WERI-Rb-1 (cell line): ENCODE measurements at regions not wholly inside any gene's neighbourhood (a gene's known extent, or its start where the extent isn't known, plus 50 kb on each side); places are given as distances from the start of the nearest gene placed in this dataset.

Experiments used
- DNase-seq: peaks from one replicate; pipeline ENCODE4 v3.0.0-alpha.2; 2020
- H3K27ac ChIP-seq: fragments of 250-450 bp; sonication (Bioruptor Pico); 2 replicates; pipeline ENCODE4 v1.5.1; 2020; ENCODE audit warnings: mild to moderate bottlenecking, moderate library complexity
- H3K27me3 ChIP-seq: fragments of 250-450 bp; sonication (Bioruptor Pico); 2 replicates; pipeline ENCODE4 v1.5.1; 2021; ENCODE audit warnings: mild to moderate bottlenecking, low read depth, moderate library complexity; ENCODE audit not compliant: insufficient read depth, severe bottlenecking
- H3K36me3 ChIP-seq: fragments of 250-450 bp; sonication (Bioruptor Pico); 2 replicates; pipeline ENCODE4 v1.5.1; 2020; ENCODE audit warnings: mild to moderate bottlenecking, moderate library complexity
- H3K4me3 ChIP-seq: 2 replicates; pipeline ENCODE4 v1.5.1; 2011; ENCODE audit warnings: low read depth, mild to moderate bottlenecking, control low read depth, low read length
- H3K9me3 ChIP-seq: fragments of 250-450 bp; sonication (Bioruptor Pico); 2 replicates; pipeline ENCODE4 v1.5.1; 2021; ENCODE audit warnings: mild to moderate bottlenecking, moderate library complexity; ENCODE audit not compliant: severe bottlenecking
- CTCF ChIP-seq: IDR thresholded peaks from 2 replicates; pipeline ENCODE4 v1.5.1; 2011; ENCODE audit warnings: low read depth, mild to moderate bottlenecking, control low read depth, inconsistent platforms, low read length

GRCh38 chr4:3675251-3676115, 90.7 kb upstream of the ADRA2C start:
- Histone ChIP-seq H3K27ac (no peak overlapping the region), H3K27me3 (no peaks in the 10 kb centered on the region), H3K4me3 (no peak overlapping the region), H3K9me3 (no peaks in the 10 kb centered on the region), H3K36me3 (no peaks in the 10 kb centered on the region)
- no peak for DNase-seq
- TF ChIP-seq CTCF, result peak; percentile 48

GRCh38 chr4:3674479-3674851, 91.7 kb upstream of the ADRA2C start:
- DNase-seq, result no peak
- no peaks in the 10 kb centered on the region for H3K36me3 ChIP-seq
- H3K9me3 ChIP-seq, result no peaks in the 10 kb centered on the region
- no peak for TF ChIP-seq CTCF
- no peak overlapping the region for H3K4me3 ChIP-seq
- no peaks in the 10 kb centered on the region for H3K27me3 ChIP-seq
- no peak overlapping the region for H3K27ac ChIP-seq

GRCh38 chr4:3673716-3674478, 92.3 kb upstream of the ADRA2C start:
- H3K27ac ChIP-seq, result no peak overlapping the region
- no peaks in the 10 kb centered on the region for H3K9me3 ChIP-seq
- no peak for DNase-seq
- H3K27me3 ChIP-seq, result no peaks in the 10 kb centered on the region
- TF ChIP-seq CTCF, result no peak
- no peaks in the 10 kb centered on the region for H3K36me3 ChIP-seq
- no peak overlapping the region for H3K4me3 ChIP-seq

- H3K9me3 ChIP-seq, result no peaks in the 10 kb centered on the region
- H3K27me3 ChIP-seq, result no peaks in the 10 kb centered on the region
- TF ChIP-seq CTCF, result no peak
- H3K36me3 ChIP-seq, result no peaks in the 10 kb centered on the region
- no peak overlapping the region for H3K4me3 ChIP-seq
- no peak for DNase-seq
- H3K27ac ChIP-seq, result no peak overlapping the region
These were observed 93.0 kb upstream of the ADRA2C start for GRCh38 chr4:3673176-3673575.

GRCh38 chr4:3672465-3672831, 93.7 kb upstream of the ADRA2C start:
- Histone ChIP-seq H3K36me3 (no peaks in the 10 kb centered on the region), H3K4me3 (no peak overlapping the region), H3K27me3 (no peaks in the 10 kb centered on the region), H3K9me3 (peaks cover under 1% of the 10 kb centered on the region), H3K27ac (no peak overlapping the region)
- no peak for TF ChIP-seq CTCF
- no peak for DNase-seq
